ENCODE measurements at regions not wholly inside any gene's neighbourhood (a gene's known extent, or its start where the extent isn't known, plus 50 kb on each side); places are given as distances from the start of the nearest gene placed in this dataset.

DNA sequence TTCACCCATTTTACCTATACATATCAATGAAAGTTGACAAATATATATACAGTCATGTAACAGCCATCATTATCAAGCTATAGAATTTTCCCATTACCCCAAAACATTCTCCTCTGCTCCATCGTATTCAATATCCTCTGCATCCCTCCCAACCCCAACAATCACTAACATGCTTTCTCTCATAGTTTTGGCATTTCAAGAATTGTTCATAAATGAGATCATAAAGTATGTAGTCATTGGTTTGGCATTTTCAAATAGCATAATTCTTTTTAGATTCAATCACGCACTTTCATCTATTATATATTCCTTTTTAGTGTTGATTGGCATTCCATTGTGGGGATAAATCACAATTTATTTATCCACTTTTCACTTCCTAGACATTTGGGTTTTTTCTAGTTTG is 866.0 kb upstream of the TMEM132C start:
- Histone ChIP-seq H3K27me3 (ENCODE audit: insufficient read depth, low read length) (no peaks in the 10 kb centered on the region), H3K4me2 (ENCODE audit: low read length) (no peak overlapping the region), H3K79me2 (ENCODE audit: insufficient read depth, low read length) (no peaks in the 10 kb centered on the region), H2AFZ (ENCODE audit: low read length) (no peak overlapping the region), H3K4me3 (ENCODE audit: low read depth, low read length, poor library complexity, severe bottlenecking) (no peak overlapping the region), H3F3A (ENCODE audit: insufficient read depth, low read length) (no peaks in the 10 kb centered on the region), H3K9me3 (ENCODE audit: low read length) (no peaks in the 10 kb centered on the region), H4K20me1 (ENCODE audit: insufficient read depth, low read length) (no peaks in the 10 kb centered on the region), H3K9ac (ENCODE audit: low read length) (no peak overlapping the region), H3K27ac (ENCODE audit: low read depth, low read length, poor library complexity, severe bottlenecking) (no peak overlapping the region), H3K4me1 (ENCODE audit: insufficient read depth, low read length, severe bottlenecking) (no peaks in the 10 kb centered on the region), H3K36me3 (ENCODE audit: insufficient read depth, low read length) (no peaks in the 10 kb centered on the region), H3K9me2 (ENCODE audit: low read depth, low read length) (no peaks in the 10 kb centered on the region)
- TF ChIP-seq EZH2 (IDR thresholded peaks at IDR 0.05; ENCODE audit: borderline replicate concordance, low read length) = no peak
- TF ChIP-seq, protein P1, sequence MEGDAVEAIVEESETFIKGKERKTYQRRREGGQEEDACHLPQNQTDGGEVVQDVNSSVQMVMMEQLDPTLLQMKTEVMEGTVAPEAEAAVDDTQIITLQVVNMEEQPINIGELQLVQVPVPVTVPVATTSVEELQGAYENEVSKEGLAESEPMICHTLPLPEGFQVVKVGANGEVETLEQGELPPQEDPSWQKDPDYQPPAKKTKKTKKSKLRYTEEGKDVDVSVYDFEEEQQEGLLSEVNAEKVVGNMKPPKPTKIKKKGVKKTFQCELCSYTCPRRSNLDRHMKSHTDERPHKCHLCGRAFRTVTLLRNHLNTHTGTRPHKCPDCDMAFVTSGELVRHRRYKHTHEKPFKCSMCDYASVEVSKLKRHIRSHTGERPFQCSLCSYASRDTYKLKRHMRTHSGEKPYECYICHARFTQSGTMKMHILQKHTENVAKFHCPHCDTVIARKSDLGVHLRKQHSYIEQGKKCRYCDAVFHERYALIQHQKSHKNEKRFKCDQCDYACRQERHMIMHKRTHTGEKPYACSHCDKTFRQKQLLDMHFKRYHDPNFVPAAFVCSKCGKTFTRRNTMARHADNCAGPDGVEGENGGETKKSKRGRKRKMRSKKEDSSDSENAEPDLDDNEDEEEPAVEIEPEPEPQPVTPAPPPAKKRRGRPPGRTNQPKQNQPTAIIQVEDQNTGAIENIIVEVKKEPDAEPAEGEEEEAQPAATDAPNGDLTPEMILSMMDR (IDR thresholded peaks at IDR 0.05; ENCODE audit: low read length) = no peak

DNA sequence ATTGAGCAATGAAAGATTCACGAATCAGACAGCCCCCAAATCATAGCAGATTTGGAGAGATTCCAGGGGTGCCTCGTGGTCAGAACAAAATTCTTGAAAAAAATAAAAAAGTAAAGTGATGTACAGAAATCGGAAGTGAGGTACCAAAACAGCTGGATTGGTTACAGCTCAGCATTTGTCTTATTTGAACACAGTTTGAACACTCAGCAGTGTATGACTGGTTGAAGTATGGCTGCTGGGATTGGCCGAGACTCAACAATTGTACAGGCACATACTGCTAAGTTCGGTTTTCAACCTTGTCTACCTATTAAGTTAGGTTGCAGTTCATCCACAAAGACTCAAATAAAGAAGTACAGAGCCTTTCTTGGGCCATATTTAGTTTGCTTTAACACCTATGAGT is 865.4 kb upstream of the TMEM132C start:
- H4K20me1 ChIP-seq (ENCODE audit: insufficient read depth, low read length) = no peaks in the 10 kb centered on the region

DNA sequence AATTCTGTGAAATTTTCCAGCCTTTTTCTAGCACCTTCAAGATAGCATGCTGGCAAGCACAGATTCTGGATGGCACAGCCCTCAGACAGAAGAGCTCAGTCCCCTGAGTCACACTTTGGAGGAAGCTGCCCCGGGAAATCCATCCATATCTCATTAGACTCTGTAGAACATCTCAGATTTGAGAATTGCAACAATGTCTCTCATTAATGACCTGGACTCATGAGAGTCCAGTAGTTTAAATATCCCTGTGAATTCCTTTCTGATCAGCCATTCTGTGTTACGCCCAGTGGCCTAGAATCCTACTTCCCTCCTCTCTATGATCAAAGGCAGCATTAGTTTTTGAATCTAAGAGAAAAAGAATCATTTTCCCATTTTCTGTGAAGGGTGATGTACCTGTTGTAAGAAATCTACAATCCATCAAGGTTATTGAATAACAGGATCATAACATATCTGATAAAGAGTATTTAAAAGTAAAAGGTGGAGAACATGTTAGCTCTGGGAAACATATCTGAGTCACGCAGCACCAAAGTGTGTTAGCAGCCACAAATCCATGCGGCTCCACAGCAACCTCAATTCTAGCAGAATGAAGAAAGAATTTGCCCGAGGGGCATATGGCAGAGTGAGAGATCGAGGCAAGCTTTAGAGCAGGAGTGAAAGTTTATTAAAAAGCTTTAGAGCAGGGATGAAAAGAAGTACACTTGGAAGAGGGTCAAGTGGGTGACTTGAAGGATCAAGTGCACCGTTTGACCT is 855.6 kb upstream of the TMEM132C start:
- Histone ChIP-seq H3K9ac (ENCODE audit: low read length) (no peak overlapping the region), H3K4me1 (ENCODE audit: insufficient read depth, low read length, severe bottlenecking) (no peaks in the 10 kb centered on the region), H2AFZ (ENCODE audit: low read length) (no peak overlapping the region), H3K36me3 (ENCODE audit: insufficient read depth, low read length) (no peaks in the 10 kb centered on the region), H4K20me1 (ENCODE audit: insufficient read depth, low read length) (no peaks in the 10 kb centered on the region), H3K27ac (ENCODE audit: low read depth, low read length, poor library complexity, severe bottlenecking) (no peak overlapping the region), H3K4me3 (ENCODE audit: low read depth, low read length, poor library complexity, severe bottlenecking) (no peak overlapping the region), H3K4me2 (ENCODE audit: low read length) (no peak overlapping the region), H3F3A (ENCODE audit: insufficient read depth, low read length) (no peaks in the 10 kb centered on the region), H3K9me3 (ENCODE audit: low read length) (no peaks in the 10 kb centered on the region), H3K9me2 (ENCODE audit: low read depth, low read length) (no peaks in the 10 kb centered on the region), H3K79me2 (ENCODE audit: insufficient read depth, low read length) (no peaks in the 10 kb centered on the region), H3K27me3 (ENCODE audit: insufficient read depth, low read length) (no peaks in the 10 kb centered on the region)
- TF ChIP-seq EZH2 (IDR thresholded peaks at IDR 0.05; ENCODE audit: borderline replicate concordance, low read length) = no peak
- TF ChIP-seq, protein P1 (IDR thresholded peaks at IDR 0.05; ENCODE audit: low read length) = no peak

More for the DNA sequence above, 865.4 kb upstream of the TMEM132C start:
- TF ChIP-seq, protein P1 (IDR thresholded peaks at IDR 0.05; ENCODE audit: low read length) = no peak
- no peak for TF ChIP-seq EZH2 (IDR thresholded peaks at IDR 0.05; ENCODE audit: borderline replicate concordance, low read length)
- Histone ChIP-seq H3K27ac (ENCODE audit: low read depth, low read length, poor library complexity, severe bottlenecking) (no peak overlapping the region), H3K4me2 (ENCODE audit: low read length) (no peak overlapping the region), H3K9me3 (ENCODE audit: low read length) (no peaks in the 10 kb centered on the region), H3K36me3 (ENCODE audit: insufficient read depth, low read length) (no peaks in the 10 kb centered on the region), H3K4me1 (ENCODE audit: insufficient read depth, low read length, severe bottlenecking) (no peaks in the 10 kb centered on the region), H3K4me3 (ENCODE audit: low read depth, low read length, poor library complexity, severe bottlenecking) (no peak overlapping the region), H3K9me2 (ENCODE audit: low read depth, low read length) (no peaks in the 10 kb centered on the region), H2AFZ (ENCODE audit: low read length) (no peak overlapping the region), H3K79me2 (ENCODE audit: insufficient read depth, low read length) (no peaks in the 10 kb centered on the region), H3F3A (ENCODE audit: insufficient read depth, low read length) (no peaks in the 10 kb centered on the region), H3K27me3 (ENCODE audit: insufficient read depth, low read length) (no peaks in the 10 kb centered on the region), H3K9ac (ENCODE audit: low read length) (no peak overlapping the region)
